ENCODE measurements at regions not wholly inside any gene's neighbourhood (a gene's known extent, or its start where the extent isn't known, plus 50 kb on each side); places are given as distances from the start of the nearest gene placed in this dataset.
"Not testable (repeated sequence)": the region's sequence is repeated elsewhere in the genome, so short reads cannot be mapped to it uniquely, and the experiment has no call there.

- H3K27ac Mint-ChIP-seq = no peak overlapping the region
- H3K4me3 Mint-ChIP-seq = no peak overlapping the region
- H3K27me3 Mint-ChIP-seq = peaks cover 16% of the 10 kb centered on the region
- ATAC-seq (replicated peaks) = no peak
- H3K4me1 Mint-ChIP-seq = no peaks in the 10 kb centered on the region
- H3K9me3 Mint-ChIP-seq = no peaks in the 10 kb centered on the region
- H3K36me3 Mint-ChIP-seq (ENCODE audit: low read depth) = no peaks in the 10 kb centered on the region
Observed at GRCh38 chr3:18189282-18190050, 235.7 kb downstream of the SATB1 start.

DNA sequence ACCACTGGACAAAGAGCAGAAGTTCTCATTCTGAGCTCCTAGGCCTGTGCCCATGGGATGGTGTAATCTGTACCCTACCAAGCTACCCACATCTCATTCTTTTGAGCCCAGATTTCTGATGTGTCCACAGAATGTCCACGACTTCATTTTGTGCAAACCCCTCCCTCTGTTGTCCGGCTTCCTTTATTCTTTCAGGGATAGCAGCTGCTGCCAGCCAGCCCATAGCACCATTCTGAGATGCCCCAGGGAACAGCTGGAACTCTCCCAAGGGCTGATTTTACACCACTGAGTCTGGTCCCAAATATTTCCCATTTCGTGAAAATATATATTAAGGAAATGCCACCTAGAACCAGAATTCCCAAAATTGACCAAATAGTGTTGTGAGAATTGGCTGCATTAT lies 236.6 kb downstream of the SATB1 start:
- H3K4me1 Mint-ChIP-seq = no peaks in the 10 kb centered on the region

DNA sequence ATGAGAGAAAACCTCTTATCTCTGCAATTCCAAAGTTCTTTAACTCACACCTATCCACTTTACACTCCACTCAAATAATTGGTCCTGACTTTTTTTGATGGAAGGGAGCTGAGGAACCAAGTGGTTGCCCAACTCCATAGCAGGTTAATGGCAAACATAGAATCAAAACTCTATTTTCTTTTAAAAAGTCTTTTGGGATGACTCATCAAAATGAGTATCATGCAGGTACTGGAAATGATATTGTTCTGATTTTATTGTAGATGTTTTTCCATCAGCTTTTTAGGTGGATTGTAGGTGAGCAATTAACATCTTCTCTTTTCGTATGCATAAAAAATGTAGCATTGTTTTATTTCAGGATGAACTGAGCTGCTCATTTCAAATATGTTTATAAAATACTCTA lies 239.5 kb downstream of the SATB1 start:
- H3K9me3 Mint-ChIP-seq = no peaks in the 10 kb centered on the region
- ATAC-seq (replicated peaks) = no peak
- peaks cover 13% of the 10 kb centered on the region for H3K27me3 Mint-ChIP-seq
- H3K4me3 Mint-ChIP-seq = no peak overlapping the region
- no peaks in the 10 kb centered on the region for H3K4me1 Mint-ChIP-seq
- no peaks in the 10 kb centered on the region for H3K36me3 Mint-ChIP-seq (ENCODE audit: low read depth)
- H3K27ac Mint-ChIP-seq = no peak overlapping the region

More for the DNA sequence above, 236.6 kb downstream of the SATB1 start:
- no peaks in the 10 kb centered on the region for H3K9me3 Mint-ChIP-seq
- no peak for ATAC-seq (replicated peaks)
- peaks cover 15% of the 10 kb centered on the region for H3K27me3 Mint-ChIP-seq
- no peaks in the 10 kb centered on the region for H3K36me3 Mint-ChIP-seq (ENCODE audit: low read depth)
- no peak overlapping the region for H3K4me3 Mint-ChIP-seq
- H3K27ac Mint-ChIP-seq = no peak overlapping the region

DNA sequence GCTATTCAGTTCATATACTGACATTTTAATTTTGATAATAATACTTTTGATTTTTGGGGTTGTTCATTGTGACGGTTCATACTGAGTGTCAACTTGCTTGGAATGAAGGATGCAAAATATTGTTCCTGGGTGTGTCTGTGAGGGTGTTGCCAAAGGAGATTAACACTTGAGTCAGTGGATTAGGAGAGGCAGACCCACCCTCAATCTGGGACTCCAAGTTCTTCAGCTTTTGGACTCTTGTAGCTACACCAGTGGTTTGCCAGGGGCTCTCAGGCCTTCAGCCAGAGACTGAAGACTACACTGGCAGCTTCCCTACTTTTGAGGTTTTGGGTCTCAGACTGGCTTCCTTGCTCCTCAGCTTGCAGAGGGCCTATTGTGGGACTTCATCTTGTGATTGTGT lies 242.2 kb downstream of the SATB1 start:
- H3K27me3 Mint-ChIP-seq; H3K36me3 Mint-ChIP-seq (ENCODE audit: low read depth); H3K4me3 Mint-ChIP-seq; H3K4me1 Mint-ChIP-seq; H3K27ac Mint-ChIP-seq; H3K9me3 Mint-ChIP-seq; ATAC-seq (replicated peaks): not testable (repeated sequence)

GRCh38 chr3:18179521-18179920 lies 245.6 kb downstream of the SATB1 start:
- Mint-ChIP-seq H3K27ac (no peak overlapping the region), H3K27me3 (peaks cover 3% of the 10 kb centered on the region), H3K9me3 (no peaks in the 10 kb centered on the region), H3K4me1 (no peaks in the 10 kb centered on the region), H3K36me3 (ENCODE audit: low read depth) (no peaks in the 10 kb centered on the region), H3K4me3 (no peak overlapping the region)
- ATAC-seq (replicated peaks) = no peak

GRCh38 chr3:18177271-18177670 lies 247.9 kb downstream of the SATB1 start:
- peaks cover 11% of the 10 kb centered on the region for H3K27me3 Mint-ChIP-seq
- H3K4me3 Mint-ChIP-seq = no peak overlapping the region
- no peak overlapping the region for H3K27ac Mint-ChIP-seq
- ATAC-seq (replicated peaks) = no peak
- no peaks in the 10 kb centered on the region for H3K36me3 Mint-ChIP-seq (ENCODE audit: low read depth)
- no peaks in the 10 kb centered on the region for H3K4me1 Mint-ChIP-seq
- H3K9me3 Mint-ChIP-seq = no peaks in the 10 kb centered on the region

- not testable (repeated sequence) for ATAC-seq (replicated peaks); H3K36me3 Mint-ChIP-seq (ENCODE audit: low read depth); H3K27ac Mint-ChIP-seq; H3K4me3 Mint-ChIP-seq; H3K27me3 Mint-ChIP-seq; H3K4me1 Mint-ChIP-seq; H3K9me3 Mint-ChIP-seq
Observed at GRCh38 chr3:18173891-18174290, 251.2 kb downstream of the SATB1 start.

DNA sequence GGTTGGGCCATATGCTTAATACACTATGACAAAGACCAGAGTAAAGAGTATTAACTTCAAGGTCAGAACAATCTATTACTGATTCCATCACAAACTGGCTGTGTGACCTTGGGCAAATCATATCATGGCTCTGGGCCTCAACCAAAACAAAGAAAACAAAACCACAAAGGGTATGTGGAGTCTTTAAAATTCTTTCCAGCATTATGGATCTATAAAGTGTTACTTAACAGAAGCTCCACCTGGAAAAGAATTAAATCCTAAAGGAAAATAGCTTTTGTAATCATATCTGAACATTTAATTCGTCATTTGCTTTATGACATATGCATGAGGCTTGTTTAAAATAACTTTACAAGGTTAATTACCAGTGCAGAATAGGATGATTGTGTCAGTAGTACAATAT lies 265.5 kb downstream of the SATB1 start:
- Mint-ChIP-seq H3K36me3 (ENCODE audit: low read depth) (no peaks in the 10 kb centered on the region), H3K9me3 (no peaks in the 10 kb centered on the region), H3K27me3 (peaks cover 16% of the 10 kb centered on the region), H3K27ac (no peak overlapping the region), H3K4me1 (no peaks in the 10 kb centered on the region), H3K4me3 (no peak overlapping the region)
- no peak for ATAC-seq (replicated peaks)

GRCh38 chr3:18153571-18154173 lies 271.5 kb downstream of the SATB1 start:
- H3K27ac Mint-ChIP-seq = no peak overlapping the region
- no peaks in the 10 kb centered on the region for H3K4me1 Mint-ChIP-seq
- H3K9me3 Mint-ChIP-seq = no peaks in the 10 kb centered on the region
- no peak overlapping the region for H3K4me3 Mint-ChIP-seq
- ATAC-seq (replicated peaks) = no peak
- H3K36me3 Mint-ChIP-seq (ENCODE audit: low read depth) = no peaks in the 10 kb centered on the region
- H3K27me3 Mint-ChIP-seq = peaks cover 10% of the 10 kb centered on the region

GRCh38 chr3:18151199-18151598 lies 273.9 kb downstream of the SATB1 start:
- no peaks in the 10 kb centered on the region for H3K36me3 Mint-ChIP-seq (ENCODE audit: low read depth)
- ATAC-seq (replicated peaks) = no peak
- H3K27me3 Mint-ChIP-seq = peaks cover 10% of the 10 kb centered on the region
- no peaks in the 10 kb centered on the region for H3K9me3 Mint-ChIP-seq
- no peak overlapping the region for H3K4me3 Mint-ChIP-seq
- H3K4me1 Mint-ChIP-seq = no peaks in the 10 kb centered on the region
- H3K27ac Mint-ChIP-seq = no peak overlapping the region

DNA sequence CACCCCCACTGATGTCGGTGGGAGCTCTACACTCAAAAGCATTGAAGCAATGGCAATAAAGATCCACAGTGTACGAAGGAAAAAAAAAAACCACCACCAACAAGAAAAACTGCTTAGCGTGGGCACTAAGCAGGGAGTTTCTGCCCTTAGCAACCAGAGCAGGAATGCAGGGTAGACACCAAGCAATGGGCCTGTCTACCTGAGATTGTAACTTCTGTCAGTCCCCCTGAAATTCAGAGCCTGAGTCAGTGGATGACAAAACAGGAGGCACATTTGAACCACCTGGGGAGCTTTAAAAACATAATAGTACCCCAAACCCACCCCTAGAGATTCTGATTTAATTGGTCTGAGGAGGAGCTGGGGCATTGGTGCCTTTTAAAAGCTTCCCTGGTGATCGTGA lies 275.2 kb downstream of the SATB1 start:
- no peak for ATAC-seq (replicated peaks)
- H3K4me1 Mint-ChIP-seq = no peaks in the 10 kb centered on the region
- H3K27me3 Mint-ChIP-seq = peaks cover 10% of the 10 kb centered on the region
- no peaks in the 10 kb centered on the region for H3K9me3 Mint-ChIP-seq
- H3K36me3 Mint-ChIP-seq (ENCODE audit: low read depth) = no peaks in the 10 kb centered on the region
- H3K27ac Mint-ChIP-seq = no peak overlapping the region
- no peak overlapping the region for H3K4me3 Mint-ChIP-seq

- ATAC-seq (replicated peaks) = no peak
- no peak overlapping the region for H3K4me3 Mint-ChIP-seq
- no peak overlapping the region for H3K27ac Mint-ChIP-seq
- peaks cover 10% of the 10 kb centered on the region for H3K27me3 Mint-ChIP-seq
- no peaks in the 10 kb centered on the region for H3K9me3 Mint-ChIP-seq
- H3K36me3 Mint-ChIP-seq (ENCODE audit: low read depth) = no peaks in the 10 kb centered on the region
- no peaks in the 10 kb centered on the region for H3K4me1 Mint-ChIP-seq
Observed at GRCh38 chr3:18149386-18149785, 275.8 kb downstream of the SATB1 start.

DNA sequence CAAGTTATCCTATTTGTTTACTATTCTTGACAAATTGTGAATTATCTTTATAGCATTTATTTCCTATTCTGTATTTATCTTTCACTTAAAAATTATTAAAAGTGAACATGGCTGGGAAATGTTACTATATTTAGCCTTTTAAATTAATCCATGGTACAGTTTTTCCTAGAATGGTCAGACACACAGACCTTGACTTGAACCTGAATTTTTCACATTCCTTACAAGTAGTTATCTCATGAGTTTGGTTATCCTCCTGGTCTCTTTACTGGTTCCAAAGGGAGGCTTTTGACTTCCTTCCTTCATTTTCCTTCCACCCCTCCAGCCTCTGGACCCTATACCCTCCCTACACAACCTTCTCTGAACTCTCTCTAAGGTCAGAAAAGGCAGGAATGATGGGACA lies 280.6 kb downstream of the SATB1 start:
- H3K36me3 Mint-ChIP-seq (ENCODE audit: low read depth) = no peaks in the 10 kb centered on the region
- no peaks in the 10 kb centered on the region for H3K9me3 Mint-ChIP-seq
- no peak overlapping the region for H3K27ac Mint-ChIP-seq
- H3K27me3 Mint-ChIP-seq = peaks cover 2% of the 10 kb centered on the region
- no peak overlapping the region for H3K4me3 Mint-ChIP-seq
- H3K4me1 Mint-ChIP-seq = no peaks in the 10 kb centered on the region
- no peak for ATAC-seq (replicated peaks)

DNA sequence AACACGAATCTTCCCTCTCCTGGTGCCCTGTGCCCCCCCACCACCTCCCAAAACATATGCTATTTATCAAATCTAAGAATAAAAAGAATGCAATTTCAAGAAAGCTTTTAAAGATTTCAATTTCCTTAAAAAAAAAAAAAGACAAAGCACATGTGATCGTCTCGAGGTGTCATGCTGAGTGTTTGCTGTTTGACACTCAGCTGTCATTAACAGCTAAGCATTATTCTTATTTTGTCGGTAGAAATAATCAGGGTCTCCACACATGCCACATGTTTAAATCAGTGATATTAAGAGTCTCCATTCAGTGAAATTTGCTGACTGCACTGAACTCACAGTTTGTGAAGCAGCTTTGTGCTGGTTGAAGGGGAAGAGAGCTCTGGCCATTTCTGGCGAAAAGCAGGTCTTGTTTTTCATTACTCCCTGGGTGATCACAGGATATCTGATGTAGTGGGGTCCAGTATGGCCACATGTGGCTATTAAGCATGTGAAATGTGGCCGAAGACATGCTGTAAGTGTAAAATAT lies 281.8 kb downstream of the SATB1 start:
- no peaks in the 10 kb centered on the region for H3K36me3 Mint-ChIP-seq (ENCODE audit: low read depth)
- H3K27ac Mint-ChIP-seq = no peak overlapping the region
- no peaks in the 10 kb centered on the region for H3K9me3 Mint-ChIP-seq
- no peak for ATAC-seq (replicated peaks)
- H3K27me3 Mint-ChIP-seq = no peaks in the 10 kb centered on the region
- no peak overlapping the region for H3K4me3 Mint-ChIP-seq
- no peaks in the 10 kb centered on the region for H3K4me1 Mint-ChIP-seq

DNA sequence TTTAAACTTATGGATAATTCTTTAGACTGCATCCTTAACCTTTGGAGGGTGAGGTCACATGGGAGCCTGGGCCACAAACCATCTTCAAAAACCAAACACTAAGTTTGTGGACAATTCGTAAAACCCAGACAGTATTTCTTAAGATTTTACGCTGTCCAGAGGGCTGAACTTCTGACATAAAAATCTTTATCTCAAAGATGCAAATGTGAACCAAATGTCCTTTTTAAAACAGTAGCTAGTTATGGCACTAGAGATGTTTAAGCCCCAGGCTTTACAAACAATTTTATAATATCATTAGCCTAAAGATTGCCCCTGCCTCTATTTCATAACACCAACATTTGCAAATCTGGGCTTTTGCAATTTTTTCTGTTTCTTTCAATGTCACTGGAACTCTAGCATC lies 287.2 kb downstream of the SATB1 start:
- Mint-ChIP-seq H3K27ac (no peak overlapping the region), H3K9me3 (no peaks in the 10 kb centered on the region)
- no peak for ATAC-seq (replicated peaks)

More for the DNA sequence above, 287.2 kb downstream of the SATB1 start:
- no peak overlapping the region for H3K4me3 Mint-ChIP-seq
- no peaks in the 10 kb centered on the region for H3K4me1 Mint-ChIP-seq
- H3K27me3 Mint-ChIP-seq = no peaks in the 10 kb centered on the region
- H3K36me3 Mint-ChIP-seq (ENCODE audit: low read depth) = no peaks in the 10 kb centered on the region

Measured in activated T-helper 17 cell treated with anti-CD3 and anti-CD28 coated beads, Interleukin-2, amount 50 U/mL, for 72 hours (primary cell).